Body of pancreas (tissue), 4 donors: ENCODE measurements at regions not wholly inside any gene's neighbourhood (a gene's known extent, or its start where the extent isn't known, plus 50 kb on each side); places are given as distances from the start of the nearest gene placed in this dataset.

Source experiments
- ATAC-seq: fragments of 150-250 bp; one replicate; pipeline ENCODE4 v1.9.1; 2016
- DNase-seq, 4 donors: peaks; one replicate each; pipeline ENCODE4 v3.0.0-alpha.2; 2019
- H3K27ac ChIP-seq, 4 donors: fragments of 200-600 bp; sonication (generic); 1 replicate in 3 of 4; 2 replicates in 1 of 4; pipeline versions ENCODE4 v1.5.1 to v1.6.1; 2016 to 2019; ENCODE audit warnings: mild to moderate bottlenecking in 1 of 4, mixed read lengths in 1 of 4, moderate library complexity in 1 of 4
- H3K27me3 ChIP-seq, 2 donors: fragments of 200-600 bp; sonication (generic); one replicate each; pipeline ENCODE4 v1.6.0; 2016; ENCODE audit warnings: mild to moderate bottlenecking in 1 of 2
- H3K36me3 ChIP-seq, 2 donors: fragments of 200-600 bp; sonication (generic); replicated peaks in 1 of 2; 2 replicates each; pipeline ENCODE4 v1.5.1; 2016; ENCODE audit warnings: low read depth in 2 of 2; ENCODE audit not compliant: insufficient read depth in 1 of 2
- H3K4me1 ChIP-seq: fragments of 200-600 bp; sonication (generic); one replicate; pipeline ENCODE4 v1.6.0; 2016
- H3K4me3 ChIP-seq, 2 donors: fragments of 200-600 bp; sonication (generic); 1 replicate in 1 of 2; 2 replicates in 1 of 2; pipeline ENCODE4 v1.5.1; 2016 to 2019
- H3K9me3 ChIP-seq, 3 donors: fragments of 200-600 bp; sonication (generic); 1 replicate in 2 of 3; 2 replicates in 1 of 3; pipeline ENCODE4 v1.5.1; 2016
- CTCF ChIP-seq, 7 experiments: fragments of 450-650 bp in 4 of 7; fragments of 200-600 bp in 3 of 7; sonication (generic) in 3 of 7; IDR thresholded peaks; one replicate each; pipeline ENCODE4 v1.5.1; 2016 to 2019; ENCODE audit warnings: antibody characterized with exemption in 7 of 7
- POLR2A ChIP-seq, 3 donors: fragments of 450-650 bp; IDR thresholded peaks; one replicate each; pipeline ENCODE4 v1.6.1; 2016; ENCODE audit warnings: antibody characterized with exemption in 3 of 3, mild to moderate bottlenecking in 2 of 3
- WGBS, 2 donors: methylation state at CpG; one replicate each; pipeline ENCODE4 v1.1.5; 2017; 5-methylcytosine and 5-hydroxymethylcytosine counted together
- intact Hi-C: fragments of 100-400 bp; cut with DNase I; formaldehyde crosslinking; loops from one replicate; pipeline ENCODE4 v1.15.1; 2023

- no peak overlapping the region for H3K4me3 ChIP-seq
- H3K27ac ChIP-seq = no peak overlapping the region
- no peaks in the 10 kb centered on the region for H3K27me3 ChIP-seq
- ATAC-seq = no peak
- H3K4me1 ChIP-seq = no peaks in the 10 kb centered on the region
- WGBS, 2 donors = 69 to 82% methylated on average over 8 of the region's 8 CpGs
- no peaks in the 10 kb centered on the region for H3K9me3 ChIP-seq
- no peak for DNase-seq
- TF ChIP-seq CTCF (IDR thresholded peaks at IDR 0.05) (no peak), POLR2A (IDR thresholded peaks at IDR 0.05) (no peak)
- no peaks in the 10 kb centered on the region for H3K36me3 ChIP-seq
- intact Hi-C loops = no loop called here
Measured at GRCh38 chr6:166830185-166830890, 126.0 kb downstream of the RNASET2 start.

- no peak for DNase-seq
- intact Hi-C loops = no loop called here
- Histone ChIP-seq H3K27me3 (no peaks in the 10 kb centered on the region), H3K4me1 (no peaks in the 10 kb centered on the region), H3K27ac (no peak overlapping the region), H3K9me3 (no peaks in the 10 kb centered on the region), H3K36me3 (no peaks in the 10 kb centered on the region), H3K4me3 (no peak overlapping the region)
- no peak for ATAC-seq
- 75 to 78% methylated on average over 6 of the region's 6 CpGs for WGBS, 2 donors
- no peak for TF ChIP-seq POLR2A (IDR thresholded peaks at IDR 0.05)
- TF ChIP-seq CTCF (IDR thresholded peaks at IDR 0.05) = no peak
Measured at GRCh38 chr6:166826264-166826663, 130.1 kb downstream of the RNASET2 start.

- no peaks in the 10 kb centered on the region for H3K4me1 ChIP-seq
- WGBS, 2 donors = 71 to 78% methylated on average over 5 to 6 of the region's 6 CpGs
- no peak for TF ChIP-seq POLR2A (IDR thresholded peaks at IDR 0.05)
- no peak for TF ChIP-seq CTCF (IDR thresholded peaks at IDR 0.05)
- no peaks in the 10 kb centered on the region for H3K9me3 ChIP-seq
- H3K27ac ChIP-seq = no peak overlapping the region
- no peak for ATAC-seq
- H3K36me3 ChIP-seq = no peaks in the 10 kb centered on the region
- intact Hi-C loops = no loop called here
- no peaks in the 10 kb centered on the region for H3K27me3 ChIP-seq
- no peak for DNase-seq
- H3K4me3 ChIP-seq = no peak overlapping the region
Measured at GRCh38 chr6:166825553-166826145, 130.7 kb downstream of the RNASET2 start.

- no peaks in the 10 kb centered on the region for H3K27me3 ChIP-seq
- ATAC-seq = no peak
- H3K36me3 ChIP-seq = no peaks in the 10 kb centered on the region
- H3K4me3 ChIP-seq = no peak overlapping the region
- H3K27ac ChIP-seq = no peak overlapping the region
- TF ChIP-seq POLR2A (IDR thresholded peaks at IDR 0.05) (no peak), CTCF (IDR thresholded peaks at IDR 0.05) (no peak)
- DNase-seq = no peak
- H3K4me1 ChIP-seq = no peaks in the 10 kb centered on the region
- intact Hi-C loops = no loop called here
- no peaks in the 10 kb centered on the region for H3K9me3 ChIP-seq
- WGBS, 2 donors = 81 to 83% methylated on average over 9 to 10 of the region's 10 CpGs
Measured at GRCh38 chr6:166824880-166825250, 131.5 kb downstream of the RNASET2 start.
